ENCODE measurements at regions not wholly inside any gene's neighbourhood (a gene's known extent, or its start where the extent isn't known, plus 50 kb on each side); places are given as distances from the start of the nearest gene placed in this dataset.
A peak's percentile ranks its signal among the peaks of the same experiment; 100 is the strongest.

GRCh38 chr14:80310938-80311750 lies 99.8 kb upstream of the DIO2 start:
- no peak for TF ChIP-seq CTCF (IDR thresholded peaks at IDR 0.05; ENCODE audit: extremely low read depth in 1 of 2, insufficient read depth in 1 of 2, low read depth in 1 of 2, low read length in 2 of 2)
- peak; percentile 30 for TF ChIP-seq POLR2AphosphoS5 (IDR thresholded peaks at IDR 0.05; ENCODE audit: insufficient read depth, low read depth, low read length)
- no peak for TF ChIP-seq POLR2A (IDR thresholded peaks at IDR 0.05; ENCODE audit: low read depth, low read length)
- TF ChIP-seq, protein P1, sequence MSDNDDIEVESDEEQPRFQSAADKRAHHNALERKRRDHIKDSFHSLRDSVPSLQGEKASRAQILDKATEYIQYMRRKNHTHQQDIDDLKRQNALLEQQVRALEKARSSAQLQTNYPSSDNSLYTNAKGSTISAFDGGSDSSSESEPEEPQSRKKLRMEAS (IDR thresholded peaks at IDR 0.05; ENCODE audit: insufficient read depth, insufficient read length): no peak
- no peak for TF ChIP-seq MYC (IDR thresholded peaks at IDR 0.05; ENCODE audit: low read depth, low read length)

All from endothelial cell of umbilical vein (primary cell).